A549 (cell line): ENCODE measurements at regions not wholly inside any gene's neighbourhood (a gene's known extent, or its start where the extent isn't known, plus 50 kb on each side); places are given as distances from the start of the nearest gene placed in this dataset.
"Not testable (repeated sequence)": the region's sequence is repeated elsewhere in the genome, so short reads cannot be mapped to it uniquely, and the experiment has no call there.

Experiments
- CEBPB ChIP-seq, 2 experiments: fragments of >200 bp in 1 of 2; sonication (Bioruptor Twin) in 1 of 2; formaldehyde crosslinking in 1 of 2; IDR thresholded peaks; 2 replicates each; pipeline ENCODE4 v1.6.1; 2012 to 2016
- RAD21 ChIP-seq, 2 experiments: fragments of >200 bp in 1 of 2; sonication (Bioruptor Twin) in 1 of 2; formaldehyde crosslinking in 1 of 2; IDR thresholded peaks in 1 of 2; conservative IDR thresholded peaks in 1 of 2; 2 replicates in 1 of 2; 3 replicates in 1 of 2; pipeline ENCODE4 v1.6.1; 2012 to 2018; ENCODE audit warnings: inconsistent platforms in 1 of 2
- TF ChIP-seq, protein P1 (sequence below): fragments of >200 bp; sonication (Bioruptor Twin); formaldehyde crosslinking; IDR thresholded peaks from 3 replicates; pipeline ENCODE4 v1.5.1; 2016

- TF ChIP-seq, protein P1, sequence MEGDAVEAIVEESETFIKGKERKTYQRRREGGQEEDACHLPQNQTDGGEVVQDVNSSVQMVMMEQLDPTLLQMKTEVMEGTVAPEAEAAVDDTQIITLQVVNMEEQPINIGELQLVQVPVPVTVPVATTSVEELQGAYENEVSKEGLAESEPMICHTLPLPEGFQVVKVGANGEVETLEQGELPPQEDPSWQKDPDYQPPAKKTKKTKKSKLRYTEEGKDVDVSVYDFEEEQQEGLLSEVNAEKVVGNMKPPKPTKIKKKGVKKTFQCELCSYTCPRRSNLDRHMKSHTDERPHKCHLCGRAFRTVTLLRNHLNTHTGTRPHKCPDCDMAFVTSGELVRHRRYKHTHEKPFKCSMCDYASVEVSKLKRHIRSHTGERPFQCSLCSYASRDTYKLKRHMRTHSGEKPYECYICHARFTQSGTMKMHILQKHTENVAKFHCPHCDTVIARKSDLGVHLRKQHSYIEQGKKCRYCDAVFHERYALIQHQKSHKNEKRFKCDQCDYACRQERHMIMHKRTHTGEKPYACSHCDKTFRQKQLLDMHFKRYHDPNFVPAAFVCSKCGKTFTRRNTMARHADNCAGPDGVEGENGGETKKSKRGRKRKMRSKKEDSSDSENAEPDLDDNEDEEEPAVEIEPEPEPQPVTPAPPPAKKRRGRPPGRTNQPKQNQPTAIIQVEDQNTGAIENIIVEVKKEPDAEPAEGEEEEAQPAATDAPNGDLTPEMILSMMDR, result not testable (repeated sequence)
- not testable (repeated sequence) for TF ChIP-seq RAD21 (conservative IDR thresholded peaks at IDR 0.05 in 1 of 2, IDR thresholded peaks at IDR 0.05 in 1 of 2); CEBPB (IDR thresholded peaks at IDR 0.05)
Observed at GRCh38 chr7:76904688-76905087, 127.5 kb downstream of the SPDYE17 start.
